GM23338 (cell line): ENCODE measurements at regions not wholly inside any gene's neighbourhood (a gene's known extent, or its start where the extent isn't known, plus 50 kb on each side); places are given as distances from the start of the nearest gene placed in this dataset.

Source experiments
- CREB1 ChIP-seq: fragments of 250-450 bp; sonication (Bioruptor Pico); IDR thresholded peaks from 2 replicates; pipeline ENCODE4 v1.5.0; 2020; ENCODE audit warnings: low read depth, mild to moderate bottlenecking, moderate library complexity
- CTCF ChIP-seq, 2 experiments: fragments of 200-600 bp in 1 of 2; sonication (generic) in 1 of 2; conservative IDR thresholded peaks; 2 replicates each; pipeline versions ENCODE4 v1.5.1 to v1.6.1; 2016 to 2017; ENCODE audit warnings: antibody characterized with exemption in 2 of 2, low read depth in 2 of 2, mild to moderate bottlenecking in 2 of 2, moderate library complexity in 1 of 2
- EZH2 ChIP-seq: fragments of 200-600 bp; sonication (generic); IDR thresholded peaks from one replicate; pipeline ENCODE4 v1.8.0; 2017; ENCODE audit warnings: antibody characterized with exemption, mild to moderate bottlenecking, low read depth; ENCODE audit not compliant: unreplicated experiment
- EZH2phosphoT487 ChIP-seq: fragments of 200-600 bp; sonication (generic); IDR thresholded peaks from one replicate; pipeline ENCODE4 v1.8.1; 2018; ENCODE audit warnings: antibody characterized with exemption; ENCODE audit not compliant: unreplicated experiment
- POLR2AphosphoS5 ChIP-seq: IDR thresholded peaks from 2 replicates; pipeline ENCODE4 v1.6.1; 2016; ENCODE audit warnings: antibody characterized with exemption, low read depth
- REST ChIP-seq: IDR thresholded peaks from one replicate; pipeline ENCODE4 v1.6.1; 2018; ENCODE audit warnings: antibody characterized with exemption; ENCODE audit not compliant: unreplicated experiment
- STAT1 ChIP-seq: IDR thresholded peaks from one replicate; pipeline ENCODE4 v1.6.1; 2016; ENCODE audit warnings: antibody characterized with exemption; ENCODE audit not compliant: unreplicated experiment

GRCh38 chr6:137625808-137626207 is 131.6 kb upstream of the OLIG3 start:
- TF ChIP-seq CTCF (conservative IDR thresholded peaks at IDR 0.05; ENCODE audit: low read depth in 2 of 2) (peak; percentile 9 to 19; a peak in 2 of 4 replicates), EZH2 (no peak), REST (no peak), POLR2AphosphoS5 (no peak), STAT1 (no peak), CREB1 (CRISPR knock-in tag) (no peak), EZH2phosphoT487 (no peak)
